ENCODE measurements at regions not wholly inside any gene's neighbourhood (a gene's known extent, or its start where the extent isn't known, plus 50 kb on each side); places are given as distances from the start of the nearest gene placed in this dataset.

DNA sequence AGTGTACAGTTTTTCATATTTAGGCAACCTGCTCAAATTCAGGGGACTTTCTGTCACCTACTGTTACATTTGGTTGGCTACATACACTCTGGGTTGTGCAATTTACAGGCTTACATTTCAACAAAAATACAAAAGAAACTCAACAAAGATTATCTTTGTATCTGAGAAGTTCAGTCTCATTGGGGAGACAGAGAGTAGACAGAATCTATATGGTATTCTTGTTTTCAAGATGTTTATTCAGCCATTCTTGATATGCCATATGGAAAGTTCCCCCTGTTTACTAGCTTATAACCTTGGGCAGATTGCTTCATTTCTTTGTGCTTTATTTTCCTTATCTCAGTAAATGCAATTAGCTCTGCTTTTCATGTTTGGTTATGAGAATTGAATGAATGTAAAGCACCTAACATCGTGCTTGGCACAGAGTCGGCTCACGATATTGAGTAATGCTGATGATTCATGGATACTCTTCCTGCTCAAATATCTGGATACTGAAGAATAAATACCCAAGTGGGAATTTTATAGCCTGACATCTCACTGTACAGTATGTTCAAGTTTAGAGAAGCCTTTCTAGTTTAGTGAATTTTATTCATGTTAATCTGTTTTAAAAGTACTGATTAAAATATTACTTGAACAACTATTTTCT lies 96.5 kb upstream of the PACRGL start:
- peak; percentile 64 for DNase-seq

DNA sequence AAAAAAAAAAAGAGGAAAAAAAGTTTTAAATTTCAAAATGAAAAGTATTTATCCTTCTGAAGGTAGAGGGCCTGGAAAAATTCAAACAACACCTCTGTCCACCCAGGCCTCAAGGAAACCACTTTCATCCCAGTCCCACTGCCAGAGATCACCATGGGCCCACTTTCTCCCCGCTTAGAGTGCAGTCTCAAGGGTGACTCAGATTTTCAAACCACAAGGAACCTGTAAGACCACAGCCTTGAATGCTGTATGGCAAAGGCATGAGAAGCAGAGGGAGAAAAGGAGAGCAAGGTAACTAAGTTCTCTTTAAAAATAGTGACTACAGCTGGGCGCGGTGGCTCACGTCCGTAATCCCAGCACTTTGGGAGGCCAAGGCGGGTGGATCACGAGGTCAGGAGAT lies 87.9 kb upstream of the PACRGL start:
- DNase-seq, result peak; percentile 47

DNA sequence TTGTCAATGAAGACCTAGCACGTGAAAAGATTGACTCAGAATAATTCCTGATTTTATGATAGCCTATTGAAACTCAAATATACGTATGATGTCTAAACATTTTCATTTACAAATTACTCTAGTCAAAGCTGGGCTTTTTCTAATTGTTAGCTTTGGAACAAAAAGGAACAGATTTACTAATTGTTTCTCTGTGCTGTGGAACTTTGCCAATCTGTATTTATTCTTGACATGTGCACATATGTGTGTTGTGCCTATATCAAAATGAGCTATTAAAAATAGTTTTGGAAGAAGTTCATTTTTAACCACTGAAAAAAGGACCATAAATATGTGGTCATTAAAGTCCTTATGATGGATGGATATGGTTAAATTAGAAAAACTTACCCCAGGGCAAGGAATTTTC lies 85.4 kb upstream of the PACRGL start:
- DNase-seq, result peak; percentile 22

DNA sequence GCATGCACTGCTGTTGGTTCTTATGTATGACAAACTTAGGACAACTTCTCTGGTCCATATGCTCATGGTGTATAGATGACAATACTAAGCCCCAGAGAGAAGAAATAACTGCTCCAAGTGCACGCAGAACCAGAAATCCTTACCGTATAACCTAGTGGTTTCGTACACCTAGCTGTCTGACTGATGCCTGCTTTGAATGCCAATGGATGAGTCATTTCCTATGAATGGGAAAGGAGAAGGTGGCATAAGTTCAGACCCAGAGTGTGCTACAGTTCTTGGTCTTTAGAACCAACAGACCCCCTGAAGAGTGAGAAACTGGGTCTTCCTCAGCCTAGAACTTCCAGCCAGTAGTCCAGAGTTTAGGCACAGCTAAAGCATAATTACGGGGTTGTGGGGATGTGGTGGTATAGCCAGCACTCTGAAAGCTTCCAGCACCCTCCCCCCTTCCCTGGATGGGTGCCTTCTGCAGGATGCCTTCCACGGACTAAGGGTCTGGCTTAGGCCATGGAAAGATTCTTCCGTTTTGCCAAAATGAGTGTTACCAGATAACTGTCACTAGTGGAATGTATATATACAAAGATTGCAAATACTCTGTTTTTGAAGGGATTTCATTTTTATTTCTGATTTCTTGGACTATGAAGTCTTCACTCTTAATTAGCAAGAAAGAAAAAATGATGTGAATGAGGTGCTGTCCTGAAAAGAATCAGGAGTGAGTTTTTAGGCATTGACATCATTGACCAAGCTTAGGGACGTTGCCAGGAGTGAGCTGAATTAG lies 84.6 kb upstream of the PACRGL start:
- peak; percentile 22 for DNase-seq

DNA sequence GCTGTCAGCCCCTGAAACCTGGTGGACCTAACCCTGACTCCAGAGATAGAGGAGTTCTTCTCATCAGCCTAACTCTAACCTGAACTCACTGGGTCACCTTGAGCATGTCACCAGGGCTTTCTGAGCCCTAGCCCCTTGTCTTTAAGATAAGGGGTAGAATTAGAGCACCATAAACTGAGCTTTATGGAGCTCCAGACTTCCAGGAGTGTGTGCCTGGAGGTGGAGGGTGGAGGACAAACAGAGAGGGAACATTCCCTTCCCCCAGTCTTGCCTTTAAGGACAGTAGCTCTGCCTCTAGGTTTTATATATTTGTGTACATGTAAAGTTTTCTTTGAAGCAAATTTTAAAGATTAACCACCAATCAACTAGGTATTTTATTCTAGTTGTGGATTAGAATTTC lies 83.9 kb upstream of the PACRGL start:
- no peak for DNase-seq

DNA sequence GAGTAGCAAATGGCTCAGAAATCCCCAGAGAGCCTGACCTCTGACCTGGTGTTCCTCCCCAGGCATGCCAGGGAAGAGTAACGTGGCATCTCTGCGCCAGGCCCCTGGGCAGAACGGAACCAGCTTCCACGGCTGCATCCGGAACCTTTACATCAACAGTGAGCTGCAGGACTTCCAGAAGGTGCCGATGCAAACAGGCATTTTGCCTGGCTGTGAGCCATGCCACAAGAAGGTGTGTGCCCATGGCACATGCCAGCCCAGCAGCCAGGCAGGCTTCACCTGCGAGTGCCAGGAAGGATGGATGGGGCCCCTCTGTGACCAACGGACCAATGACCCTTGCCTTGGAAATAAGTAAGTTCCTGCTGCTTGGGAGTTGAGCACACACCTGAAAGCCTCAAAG lies 83.4 kb upstream of the PACRGL start:
- no peak for DNase-seq

DNA sequence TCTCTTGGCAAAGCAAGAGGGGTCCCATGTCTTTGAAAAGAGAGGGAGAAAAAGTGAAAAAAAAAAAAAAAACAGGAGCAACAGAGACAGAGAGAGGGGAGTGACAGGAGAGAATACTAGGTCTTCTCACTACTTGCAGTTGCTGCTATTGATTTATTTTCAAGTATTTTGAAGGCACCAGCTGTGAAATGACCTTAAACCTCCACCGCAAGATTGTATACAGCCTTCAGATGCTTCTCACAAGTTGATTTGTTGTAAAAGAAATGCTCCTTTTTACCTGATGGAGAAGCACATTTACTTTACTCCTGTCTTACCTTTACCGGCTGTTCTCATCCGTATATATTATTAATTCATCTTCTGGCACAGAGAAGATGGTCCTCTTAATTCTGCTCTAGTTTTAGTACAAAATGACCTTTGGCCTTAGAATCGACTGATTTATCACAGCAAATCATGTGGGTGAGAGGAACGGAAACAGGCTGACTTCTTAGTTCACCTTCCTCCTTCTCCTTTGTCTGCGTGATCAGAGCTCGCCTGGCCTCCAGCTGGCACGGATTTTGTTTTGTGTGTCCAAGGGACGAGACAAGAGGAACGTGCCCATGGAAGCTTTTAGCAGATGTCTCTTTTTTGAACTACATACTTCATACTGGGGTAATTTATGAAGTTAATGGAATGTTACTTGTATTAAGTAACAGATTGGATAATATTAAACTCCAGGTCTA lies 82.4 kb upstream of the PACRGL start:
- peak; percentile 39 for DNase-seq

DNA sequence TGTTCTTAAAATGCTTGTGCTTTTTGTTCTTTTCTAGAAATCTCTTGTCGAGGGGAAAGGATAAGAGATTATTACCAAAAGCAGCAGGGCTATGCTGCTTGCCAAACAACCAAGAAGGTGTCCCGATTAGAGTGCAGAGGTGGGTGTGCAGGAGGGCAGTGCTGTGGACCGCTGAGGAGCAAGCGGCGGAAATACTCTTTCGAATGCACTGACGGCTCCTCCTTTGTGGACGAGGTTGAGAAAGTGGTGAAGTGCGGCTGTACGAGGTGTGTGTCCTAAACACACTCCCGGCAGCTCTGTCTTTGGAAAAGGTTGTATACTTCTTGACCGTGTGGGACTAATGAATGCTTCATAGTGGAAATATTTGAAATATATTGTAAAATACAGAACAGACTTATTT lies 81.5 kb upstream of the PACRGL start:
- no peak for DNase-seq

DNA sequence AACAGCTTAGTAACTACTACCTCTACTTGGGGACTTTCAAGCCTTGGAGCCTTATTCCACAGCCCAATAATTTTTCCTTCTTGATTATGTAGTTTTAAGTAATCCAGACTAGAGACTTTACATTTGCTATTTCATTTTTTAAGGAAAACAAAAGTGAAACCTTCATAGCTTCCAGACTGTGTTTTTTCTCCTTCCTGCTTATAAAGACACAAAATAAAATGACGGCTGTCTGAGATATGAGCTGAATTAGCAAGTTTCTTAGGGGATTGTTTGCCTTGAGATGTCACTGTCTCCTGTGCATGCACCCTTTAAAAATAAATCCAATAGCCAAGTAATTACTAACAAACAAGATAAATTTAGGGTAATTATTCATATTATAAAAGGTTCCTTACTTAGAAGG lies 78.8 kb upstream of the PACRGL start:
- no peak for DNase-seq

DNA sequence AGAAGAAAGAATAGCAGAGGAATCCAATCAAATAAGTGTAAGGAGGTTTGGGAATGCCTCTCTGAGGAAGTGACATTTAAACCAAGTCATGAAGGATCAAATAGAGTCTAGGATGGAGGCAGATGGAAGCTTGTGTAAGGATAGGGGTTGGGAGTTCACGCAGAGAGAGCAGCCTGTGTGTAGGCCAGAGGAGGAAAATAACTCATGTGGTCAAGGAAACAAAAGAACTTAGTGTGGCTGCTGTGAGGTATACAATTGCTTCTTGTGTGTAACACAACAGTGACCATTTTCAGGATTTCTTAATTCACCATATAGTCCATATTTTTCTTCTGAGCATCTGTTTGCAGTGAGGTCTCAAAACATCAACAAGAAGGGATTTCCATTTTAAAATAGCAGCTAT lies 77.6 kb upstream of the PACRGL start:
- no peak for DNase-seq

DNA sequence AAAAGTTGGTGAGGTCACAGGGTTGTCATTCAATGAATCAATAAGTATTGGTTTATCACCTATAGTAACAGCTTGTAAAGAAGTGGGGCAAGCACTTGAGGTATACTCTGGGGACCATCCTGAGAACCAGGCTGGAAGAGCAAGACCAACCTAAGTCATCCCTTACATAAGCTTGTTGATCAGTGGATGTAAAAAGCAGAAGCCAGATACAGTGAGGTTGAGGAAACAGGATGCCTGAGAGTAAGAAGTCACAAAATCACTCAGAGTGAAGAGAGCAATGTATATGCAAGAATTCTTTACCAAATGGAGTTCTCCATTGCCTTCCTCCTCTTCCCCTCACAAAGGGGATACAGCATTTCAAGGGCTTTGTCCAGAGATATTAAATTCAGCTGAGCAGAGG lies 76.3 kb upstream of the PACRGL start:
- no peak for DNase-seq

DNA sequence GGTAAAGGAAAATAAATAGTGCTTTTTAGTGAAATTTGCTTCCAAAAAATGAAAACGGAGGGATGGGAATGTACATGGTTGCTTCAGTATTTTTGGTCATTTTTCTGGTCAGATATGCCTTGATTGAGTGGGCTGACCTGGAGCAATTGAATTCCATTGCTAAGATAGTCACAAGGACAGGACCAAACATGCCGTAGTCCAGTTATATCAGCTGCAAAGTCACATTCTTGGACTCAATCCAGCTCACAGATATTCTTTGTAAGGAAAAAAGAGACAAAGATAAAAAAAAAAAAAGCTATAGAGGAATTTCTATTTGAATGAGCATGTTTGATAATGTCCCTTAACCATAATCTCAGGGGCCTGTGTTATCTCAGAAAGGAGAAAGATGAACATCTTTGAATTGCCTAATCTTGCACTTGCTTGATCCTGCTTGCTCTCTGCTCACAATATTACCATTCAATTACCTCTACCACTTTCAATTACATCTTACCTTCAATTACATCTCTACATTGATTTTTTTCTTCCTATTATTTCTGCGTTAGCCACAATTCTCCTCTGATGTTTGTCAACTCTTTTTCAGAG lies 75.4 kb upstream of the PACRGL start:
- DNase-seq, result peak; percentile 28

DNA sequence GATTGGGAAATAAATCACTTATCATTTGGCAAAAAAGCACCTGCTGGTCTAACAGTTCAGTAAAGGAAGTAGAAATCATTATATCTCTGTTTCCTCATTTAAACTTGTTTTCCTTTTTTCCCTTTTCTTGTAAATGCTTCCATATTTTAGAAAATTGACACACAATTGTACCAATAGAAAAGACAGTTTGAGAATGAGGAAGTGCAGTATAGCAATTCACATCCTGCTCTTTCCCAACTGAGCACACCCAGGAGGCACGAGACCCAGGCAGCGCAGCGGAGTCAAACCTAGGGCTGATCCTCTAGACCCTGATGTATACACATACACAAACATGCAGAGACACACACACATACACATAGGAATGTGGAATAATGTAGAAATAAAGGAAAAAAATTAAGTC lies 74.8 kb upstream of the PACRGL start:
- DNase-seq, result no peak

DNA sequence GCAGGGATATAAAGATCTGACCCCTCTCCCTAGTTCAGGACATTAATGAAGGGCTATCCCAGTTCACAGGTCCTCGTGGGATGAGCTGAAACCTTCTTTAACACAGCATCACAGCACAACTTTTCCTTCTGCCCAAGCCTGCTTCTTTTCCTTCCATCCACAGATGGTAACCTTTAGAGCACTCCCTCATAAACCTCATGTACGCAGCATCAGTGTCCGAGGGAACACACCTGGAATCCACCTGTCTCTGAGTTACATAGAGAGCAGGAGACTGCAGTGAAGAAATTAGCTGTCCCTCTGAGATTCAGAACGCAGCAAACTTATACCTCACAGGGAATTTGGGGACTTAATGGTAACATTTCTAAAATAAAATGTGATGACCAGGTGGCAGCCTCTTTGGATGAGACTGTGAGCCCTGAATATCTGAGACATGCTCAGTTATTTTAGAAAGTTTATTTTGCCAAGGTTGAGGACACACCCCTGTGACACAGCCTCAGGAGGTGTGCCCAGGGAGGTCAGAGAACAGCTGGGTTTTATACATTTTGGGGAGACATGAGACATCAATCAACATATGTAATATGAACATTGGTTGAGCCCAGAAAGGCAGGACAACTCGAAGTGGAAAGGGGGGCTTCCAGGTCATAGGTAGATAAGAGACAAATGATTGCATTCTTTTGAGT lies 73.8 kb upstream of the PACRGL start:
- DNase-seq, result no peak

DNA sequence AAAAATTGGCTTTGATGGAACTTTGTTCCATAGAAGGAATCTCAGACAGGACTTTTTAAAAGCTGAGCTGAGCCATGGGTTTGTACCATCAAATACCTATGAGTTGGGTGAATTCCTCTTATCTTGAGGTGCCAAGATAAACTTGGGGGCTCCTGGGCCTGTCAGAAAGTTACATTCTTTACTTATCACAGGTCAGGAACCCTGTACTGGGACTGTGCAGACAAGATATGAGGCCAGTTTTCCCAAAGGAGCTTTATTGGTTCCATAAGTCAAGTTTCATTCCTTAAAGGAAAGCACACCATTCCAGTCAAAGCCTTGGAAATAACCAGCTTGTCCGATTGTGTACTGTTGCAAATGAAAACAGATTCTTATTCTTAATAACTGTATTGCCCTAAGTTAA lies 72.4 kb upstream of the PACRGL start:
- DNase-seq, result no peak

DNA sequence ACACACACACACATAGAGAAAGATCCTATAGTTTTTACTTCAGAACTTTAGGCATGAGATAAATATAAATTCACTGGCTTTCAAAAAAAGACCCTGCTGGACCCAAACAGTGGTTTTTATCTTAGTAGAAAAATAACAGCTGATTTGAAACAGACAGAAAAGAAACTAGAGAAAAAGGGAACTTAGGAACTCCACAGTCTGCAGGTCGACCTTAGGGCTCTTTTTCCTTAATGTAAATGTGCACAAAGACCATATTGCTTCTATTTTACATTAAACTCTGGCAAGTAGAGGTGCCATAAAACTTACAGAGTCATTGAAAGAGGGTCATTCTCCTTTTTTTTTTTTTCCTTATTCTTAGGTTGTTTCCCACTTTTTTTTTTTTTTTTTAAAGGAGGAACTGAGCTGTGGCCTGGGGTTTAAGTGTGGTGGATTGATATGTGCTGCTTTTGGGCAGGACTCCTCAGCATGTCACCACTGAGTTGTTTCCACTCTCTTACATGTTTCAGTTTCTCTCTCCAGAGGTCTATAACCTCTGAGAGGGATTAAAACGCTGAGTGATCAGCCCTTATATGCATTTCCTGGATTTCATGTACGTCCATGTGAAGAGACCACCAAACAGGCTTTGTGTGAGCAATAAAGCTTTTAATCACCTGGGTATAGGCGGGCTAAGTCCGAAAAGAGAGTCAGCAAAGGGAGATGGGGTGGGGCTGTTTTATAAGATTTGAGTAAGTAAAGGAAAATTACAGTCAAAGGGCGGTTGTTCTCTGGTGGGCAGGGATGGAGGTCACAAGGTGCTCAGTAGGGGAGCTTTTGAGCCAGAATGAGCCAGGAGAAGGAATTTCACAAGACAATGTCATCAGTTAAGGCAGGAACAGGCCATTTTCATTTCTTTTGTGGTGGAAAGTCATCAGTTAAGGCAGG lies 70.8 kb upstream of the PACRGL start:
- no peak for DNase-seq

DNA sequence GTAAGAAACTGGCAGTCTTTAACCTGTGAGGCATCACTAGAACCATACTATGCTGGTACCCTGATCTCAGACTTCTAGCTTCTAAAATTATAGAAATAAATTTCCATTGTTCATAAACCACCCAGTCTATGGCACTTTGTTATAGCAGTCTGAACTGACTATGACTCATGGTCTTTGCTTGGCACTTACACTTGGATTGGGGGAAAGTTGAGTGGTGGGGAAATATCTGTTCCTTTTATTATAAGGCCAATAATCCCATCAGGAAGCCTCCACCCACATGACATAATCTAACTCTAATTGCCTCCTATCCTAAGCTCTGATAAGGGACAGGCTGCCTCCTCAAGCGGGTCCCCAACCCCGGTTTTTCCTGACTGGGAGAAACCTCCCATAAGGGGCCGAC lies 61.4 kb upstream of the PACRGL start:
- no peak for DNase-seq

DNA sequence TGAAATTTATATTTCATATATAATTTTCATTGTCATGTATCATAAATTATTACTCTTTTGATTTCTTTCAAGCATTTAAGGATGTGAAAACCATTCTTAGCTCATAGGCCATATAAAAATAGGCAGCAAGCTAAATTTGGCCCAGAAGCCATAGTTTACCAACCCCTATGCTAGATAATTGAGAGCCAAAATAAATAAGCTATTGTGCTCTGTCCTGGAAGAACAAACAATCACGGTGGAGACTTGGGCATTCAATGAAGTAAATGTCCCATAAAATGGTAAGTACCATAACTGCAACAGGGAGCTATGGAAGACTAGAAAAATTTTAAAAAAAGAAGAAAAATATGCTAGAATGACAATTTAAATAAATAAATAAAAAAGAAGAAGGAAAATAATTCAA lies 60.9 kb upstream of the PACRGL start:
- no peak for DNase-seq

DNA sequence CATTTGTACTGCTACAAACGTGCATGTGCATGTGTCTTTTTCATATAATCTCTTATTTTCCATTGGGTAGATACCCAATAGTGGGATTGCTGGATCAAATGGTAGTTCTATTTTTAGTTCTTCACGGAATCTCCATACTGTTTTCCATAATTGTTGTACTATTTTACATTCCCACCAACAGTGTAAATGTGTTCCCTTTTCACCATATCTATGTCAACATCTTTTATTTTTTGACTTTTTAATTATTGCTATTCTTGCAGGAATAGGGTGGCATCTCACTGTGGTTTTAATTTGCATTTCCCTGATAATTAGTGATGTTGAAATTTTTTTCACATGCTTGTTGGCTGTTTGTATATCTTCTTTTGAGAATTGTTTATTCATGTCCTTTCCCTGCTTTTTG lies 59.3 kb upstream of the PACRGL start:
- DNase-seq, result no peak

DNA sequence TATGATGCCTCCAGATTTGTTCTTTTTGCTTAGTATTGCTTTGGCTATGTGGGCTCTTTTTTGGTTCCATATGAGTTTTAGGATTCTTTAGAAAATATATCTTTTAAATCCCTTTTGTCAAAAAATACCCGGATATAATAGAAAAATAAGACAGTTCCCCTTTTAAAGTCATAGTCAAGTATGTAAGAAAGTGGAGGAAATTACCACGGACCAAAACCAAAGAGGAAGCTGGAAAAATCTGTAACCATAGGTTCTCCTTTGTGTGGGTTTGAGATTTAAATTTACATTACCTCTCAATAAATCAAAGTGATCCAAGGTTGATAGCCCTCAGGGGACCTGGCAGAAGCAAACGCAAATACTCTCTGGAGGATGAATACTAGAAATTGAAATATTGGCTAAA lies 58.3 kb upstream of the PACRGL start:
- DNase-seq, result no peak

DNA sequence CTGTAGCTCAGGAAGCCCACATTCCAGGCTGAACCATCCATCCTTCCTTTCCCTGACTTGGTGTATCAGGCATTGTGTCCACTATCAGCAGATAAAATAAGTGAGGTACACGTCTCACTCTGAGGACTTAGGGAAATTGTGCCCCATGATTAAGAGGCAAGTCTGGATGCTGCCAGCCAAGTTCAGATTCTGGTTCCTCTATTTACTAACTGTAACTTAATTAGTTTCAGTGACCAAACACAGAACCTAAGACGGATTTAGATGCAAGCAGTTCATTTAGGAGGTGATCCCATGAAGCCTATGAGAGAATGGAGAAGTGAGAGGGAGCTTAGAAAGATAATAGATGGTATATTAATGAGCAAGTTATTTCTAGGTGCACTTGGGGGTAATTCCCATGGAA lies 56.6 kb upstream of the PACRGL start:
- DNase-seq, result no peak

DNA sequence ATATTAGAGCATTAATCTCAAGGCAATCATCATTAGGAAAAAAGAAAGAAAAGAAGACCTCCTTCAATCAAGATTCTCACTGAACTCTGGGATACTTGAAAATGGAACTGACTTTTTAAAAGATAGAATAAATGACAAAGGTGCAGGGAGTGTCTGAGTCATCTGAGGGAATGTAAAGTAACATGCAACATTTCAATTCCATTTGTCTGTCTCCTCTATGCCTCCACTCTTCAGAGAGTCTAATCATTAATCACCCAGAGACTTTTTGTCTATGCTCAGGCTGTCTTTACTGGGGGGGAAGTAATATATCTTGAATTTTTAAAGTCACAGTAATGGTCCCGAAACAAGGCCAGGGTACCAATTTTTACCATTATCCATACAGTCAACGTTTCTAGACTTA lies 55.0 kb upstream of the PACRGL start:
- peak; percentile 14 for DNase-seq

Data from fibroblast of skin of abdomen (primary cell).